ENCODE measurements at regions not wholly inside any gene's neighbourhood (a gene's known extent, or its start where the extent isn't known, plus 50 kb on each side); places are given as distances from the start of the nearest gene placed in this dataset.

DNA sequence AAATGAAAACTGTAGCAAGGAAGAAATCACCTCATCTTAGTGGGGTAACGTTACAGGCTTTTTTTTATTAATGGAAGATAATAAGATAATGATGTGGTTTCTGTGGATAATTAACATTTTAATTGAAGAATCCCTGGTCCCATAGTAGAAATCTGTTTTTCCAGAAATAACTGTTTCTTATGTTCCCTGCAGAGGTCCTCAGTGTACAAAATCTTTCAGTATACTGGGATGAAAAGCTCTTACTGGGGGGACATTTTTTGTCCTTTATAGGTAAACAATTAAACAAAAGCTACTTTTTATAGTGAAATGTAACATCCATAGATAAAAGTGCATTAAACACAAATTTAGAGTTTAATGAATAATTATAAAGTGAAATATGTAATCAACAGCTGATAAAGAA lies 312.2 kb downstream of the ATXN7L3B start:
- in situ Hi-C loops (cut with MboI; ENCODE audit: low pct_unique_long_range_greater_than_20kb in 2 of 9, low sequenced_read_pairs in 9 of 9, unreplicated experiment in 9 of 9) = no loop called here
- H3K4me3 ChIP-seq = no peak overlapping the region
- no peak overlapping the region for H3K27ac ChIP-seq
- no peaks in the 10 kb centered on the region for H3K4me1 ChIP-seq (replicated peaks in 1 of 2)
- peak in 2 of 8 experiments; percentile 22 to 36 for ATAC-seq (replicated peaks in 6 of 8)
- WGBS, 10 experiments = 0 to 100% (median 8%) methylated on average over 1 of the region's 1 CpG; no CpG with 5 or more reads in 5 of the 10 experiments

DNA sequence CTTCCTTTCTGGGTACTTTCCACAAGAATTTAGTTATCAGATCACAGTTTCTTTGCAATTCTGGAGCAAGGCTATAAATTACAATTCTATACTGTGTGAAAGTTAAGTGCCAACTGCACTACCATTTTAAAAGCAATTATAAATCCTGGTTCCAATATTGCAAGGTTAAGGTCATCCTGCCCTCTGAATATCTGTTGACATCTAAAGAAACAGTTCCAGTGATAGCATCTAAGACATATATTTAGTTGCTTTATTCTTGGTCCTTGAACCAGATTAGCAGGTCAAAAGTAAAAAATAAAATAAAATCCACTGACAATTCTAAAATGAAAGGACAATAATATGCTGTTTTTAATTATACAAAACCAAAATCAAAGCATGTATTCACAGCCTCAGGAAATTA lies 334.2 kb downstream of the ATXN7L3B start:
- in situ Hi-C loops (cut with MboI; ENCODE audit: low pct_unique_long_range_greater_than_20kb in 2 of 9, low sequenced_read_pairs in 9 of 9, unreplicated experiment in 9 of 9) = no loop called here
- H3K4me3 ChIP-seq = no peak overlapping the region
- ATAC-seq (replicated peaks in 6 of 8) = no peak

DNA sequence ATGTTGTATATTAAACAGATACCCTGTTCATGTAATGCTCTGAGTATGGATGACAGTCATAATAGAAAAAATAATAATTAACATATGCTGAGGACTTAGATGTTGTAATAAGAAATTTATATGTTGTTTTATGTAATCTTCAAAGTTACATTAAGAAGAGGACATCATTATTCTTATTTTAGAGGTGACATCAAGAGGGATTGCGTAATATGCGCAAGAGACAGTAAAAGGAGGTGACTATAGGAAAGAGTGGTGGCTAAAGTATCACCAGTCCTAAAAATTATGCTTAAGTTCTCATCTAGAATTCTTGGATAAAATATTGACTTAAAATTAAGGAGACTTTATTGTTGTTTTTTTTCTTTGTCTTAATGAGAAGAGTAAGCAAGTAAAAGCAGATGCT lies 323.9 kb downstream of the KCNC2 start:
- Histone ChIP-seq H3K4me3 (no peak overlapping the region), H3K27ac (no peak overlapping the region), H3K4me1 (replicated peaks in 1 of 2) (peaks cover 0 to 5% of the 10 kb centered on the region in 2 donors)
- ATAC-seq (replicated peaks in 6 of 8) = no peak
- WGBS, 10 experiments = 46 to 100% (median 80%) methylated on average over 1 to 2 of the region's 2 CpGs; no CpG with 5 or more reads in 1 of the 10 experiments
- in situ Hi-C loops (cut with MboI; ENCODE audit: low pct_unique_long_range_greater_than_20kb in 2 of 9, low sequenced_read_pairs in 9 of 9, unreplicated experiment in 9 of 9) = no loop called here

More for the DNA sequence above, 334.2 kb downstream of the ATXN7L3B start:
- H3K4me1 ChIP-seq (replicated peaks in 1 of 2) = peaks cover 0 to 12% of the 10 kb centered on the region in 2 donors
- no peak overlapping the region for H3K27ac ChIP-seq

DNA sequence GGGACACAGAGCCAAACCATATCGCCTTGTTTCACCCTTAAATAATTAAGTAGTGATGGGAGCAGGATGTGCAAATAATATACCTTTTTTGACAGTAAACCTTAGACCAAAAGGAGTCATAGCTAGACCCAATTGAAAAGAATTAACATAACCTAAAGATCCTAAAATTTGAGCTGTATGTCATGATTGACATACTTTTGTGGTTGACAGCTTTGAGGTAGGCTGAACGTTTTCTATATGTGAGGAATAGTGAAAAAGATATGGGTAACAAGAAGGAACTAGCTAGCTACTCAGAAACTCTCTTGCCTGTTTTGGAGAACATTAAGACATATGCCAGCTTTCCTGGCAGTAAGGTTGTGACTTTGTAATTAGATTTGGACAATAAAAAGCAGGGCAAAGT lies 320.6 kb downstream of the KCNC2 start:
- WGBS, 10 experiments = 0 to 100% (median 67%) methylated on average over 1 to 2 of the region's 2 CpGs; no CpG with 5 or more reads in 3 of the 10 experiments
- in situ Hi-C loops (cut with MboI; ENCODE audit: low pct_unique_long_range_greater_than_20kb in 2 of 9, low sequenced_read_pairs in 9 of 9, unreplicated experiment in 9 of 9) = no loop called here
- ATAC-seq (replicated peaks in 6 of 8) = no peak
- H3K4me3 ChIP-seq = no peak overlapping the region
- H3K27ac ChIP-seq = no peak overlapping the region
- peaks cover 0 to 5% of the 10 kb centered on the region in 2 donors for H3K4me1 ChIP-seq (replicated peaks in 1 of 2)

DNA sequence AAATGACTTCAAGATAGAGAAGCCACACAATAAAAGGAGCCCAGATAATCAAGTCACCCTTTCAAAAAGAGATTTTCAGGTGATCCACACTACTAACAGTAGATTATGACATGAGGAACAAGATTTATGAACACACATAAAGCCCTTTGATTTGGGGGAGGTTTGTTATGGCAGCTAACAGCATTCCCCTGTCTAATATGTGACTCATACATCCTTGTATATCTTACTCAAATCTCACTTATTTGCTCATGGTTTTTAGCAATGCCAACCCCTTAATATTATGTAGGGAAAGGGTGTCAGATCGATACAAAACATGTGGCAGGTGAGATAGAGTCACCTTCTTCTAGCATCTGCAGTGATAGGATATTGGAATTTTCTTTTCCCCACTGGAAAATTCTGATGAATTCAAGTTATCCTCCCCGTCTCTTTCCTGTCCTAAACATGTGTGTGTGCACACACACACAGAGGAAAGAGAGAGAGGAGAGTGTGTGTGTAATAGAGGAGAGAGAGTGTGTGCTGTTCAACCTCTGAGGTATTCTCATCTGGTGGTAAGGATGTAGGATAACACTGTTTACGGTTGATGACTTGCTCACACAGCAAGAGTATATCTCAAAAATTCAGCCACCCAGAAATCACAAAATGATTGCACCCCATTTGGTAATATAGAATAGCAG lies 319.9 kb downstream of the KCNC2 start:
- no peak overlapping the region for H3K4me3 ChIP-seq
- H3K4me1 ChIP-seq (replicated peaks in 1 of 2) = peaks cover 0 to 5% of the 10 kb centered on the region in 2 donors
- no peak overlapping the region for H3K27ac ChIP-seq
- in situ Hi-C loops (cut with MboI; ENCODE audit: low pct_unique_long_range_greater_than_20kb in 2 of 9, low sequenced_read_pairs in 9 of 9, unreplicated experiment in 9 of 9) = no loop called here
- 0 to 100% (median 85%) methylated on average over 1 to 3 of the region's 3 CpGs; no CpG with 5 or more reads in 3 of the 10 experiments for WGBS, 10 experiments
- peak; percentile 13 to 85 (median 80) for ATAC-seq (replicated peaks in 6 of 8)

DNA sequence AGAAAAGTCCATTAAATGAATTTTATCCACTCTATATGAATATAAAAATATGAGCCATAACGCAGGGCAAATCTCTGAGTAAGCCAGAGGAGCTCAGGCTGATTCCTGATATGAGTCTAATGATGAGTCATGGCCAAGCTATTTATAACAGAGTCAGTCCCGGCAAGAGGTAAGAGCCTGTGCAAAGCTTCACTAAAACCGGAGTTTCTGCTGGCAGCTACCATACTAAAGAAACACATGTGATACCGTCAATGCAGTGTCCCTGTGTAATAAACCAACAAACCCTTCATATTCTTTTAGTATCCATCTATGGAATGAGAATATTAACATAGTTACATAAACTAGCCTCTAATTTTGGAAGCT lies 319.4 kb downstream of the KCNC2 start:
- Histone ChIP-seq H3K4me3 (no peak overlapping the region), H3K27ac (no peak overlapping the region), H3K4me1 (replicated peaks in 1 of 2) (peaks cover 0 to 5% of the 10 kb centered on the region in 2 donors)
- WGBS, 10 experiments = 5 to 69% (median 50%) methylated on average over 1 to 4 of the region's 4 CpGs; no CpG with 5 or more reads in 1 of the 10 experiments
- ATAC-seq (replicated peaks in 6 of 8) = peak; percentile 73 to 100 (median 99)
- in situ Hi-C loops (cut with MboI; ENCODE audit: low pct_unique_long_range_greater_than_20kb in 2 of 9, low sequenced_read_pairs in 9 of 9, unreplicated experiment in 9 of 9) = no loop called here

DNA sequence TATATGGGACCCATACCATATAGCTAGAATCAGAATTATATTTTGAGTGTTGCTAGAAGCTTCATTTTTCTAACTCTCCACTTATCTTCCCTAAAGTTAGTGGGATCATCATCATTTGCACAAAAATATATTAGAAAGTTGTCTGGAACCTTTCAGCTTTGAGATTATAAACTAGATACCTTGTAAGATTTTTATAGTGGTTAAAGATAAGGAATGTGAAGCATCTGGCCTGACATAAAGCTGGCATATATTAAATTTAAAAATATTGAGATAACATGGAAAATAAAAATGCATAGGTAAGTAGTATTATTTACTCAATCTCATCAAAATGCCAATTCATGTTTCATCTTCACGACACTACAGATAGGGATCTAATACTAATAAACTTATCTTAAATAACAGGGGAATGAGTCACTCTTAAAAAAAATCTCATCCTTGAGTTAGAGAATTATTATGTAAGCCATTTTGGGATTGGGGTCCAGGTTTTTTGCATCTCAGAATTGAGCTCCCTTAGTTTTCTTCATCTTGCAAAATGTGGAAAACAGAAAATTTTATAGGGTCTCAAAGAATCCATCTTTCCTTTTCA lies 318.5 kb downstream of the KCNC2 start:
- in situ Hi-C loops (cut with MboI; ENCODE audit: low pct_unique_long_range_greater_than_20kb in 2 of 9, low sequenced_read_pairs in 9 of 9, unreplicated experiment in 9 of 9) = no loop called here
- peaks cover 0 to 5% of the 10 kb centered on the region in 2 donors for H3K4me1 ChIP-seq (replicated peaks in 1 of 2)
- ATAC-seq (replicated peaks in 6 of 8) = no peak
- no peak overlapping the region for H3K27ac ChIP-seq
- whole genome bisulfite sequencing, 10 experiments = 50 to 100% (median 82%) methylated on average over 1 of the region's 1 CpG
- H3K4me3 ChIP-seq = no peak overlapping the region

DNA sequence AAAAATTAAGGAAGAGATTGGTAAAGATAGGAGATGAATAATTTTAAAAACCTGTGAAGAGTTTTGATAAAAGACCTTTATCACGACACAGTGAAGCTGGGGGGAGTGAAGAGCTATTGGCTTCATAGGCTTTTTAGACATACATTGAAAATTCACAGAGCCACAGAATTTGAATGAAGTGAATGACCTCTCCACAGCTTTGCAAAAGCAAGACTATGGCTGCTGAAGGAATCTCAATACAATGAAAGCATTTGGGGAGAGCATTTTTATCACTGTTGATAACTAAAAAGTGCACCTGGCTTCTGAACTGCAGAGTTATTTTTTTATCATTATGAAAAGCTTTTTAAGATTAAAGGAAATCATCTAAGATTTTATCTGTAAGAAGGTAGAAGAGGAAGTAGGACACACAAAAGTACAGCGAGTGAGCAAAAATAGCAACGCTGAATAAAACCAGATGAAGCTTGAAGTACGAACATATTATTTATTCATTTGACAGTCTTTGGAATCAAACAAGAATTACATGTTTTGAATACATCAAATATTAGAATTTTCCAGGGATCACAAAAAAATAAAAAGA lies 317.5 kb downstream of the KCNC2 start:
- in situ Hi-C loops (cut with MboI; ENCODE audit: low pct_unique_long_range_greater_than_20kb in 2 of 9, low sequenced_read_pairs in 9 of 9, unreplicated experiment in 9 of 9) = no loop called here
- Histone ChIP-seq H3K4me1 (replicated peaks in 1 of 2) (peaks cover 0 to 5% of the 10 kb centered on the region in 2 donors), H3K4me3 (no peak overlapping the region), H3K27ac (no peak overlapping the region)
- 30 to 83% (median 59%) methylated on average over 1 to 4 of the region's 4 CpGs for WGBS, 10 experiments
- ATAC-seq (replicated peaks in 6 of 8) = no peak

DNA sequence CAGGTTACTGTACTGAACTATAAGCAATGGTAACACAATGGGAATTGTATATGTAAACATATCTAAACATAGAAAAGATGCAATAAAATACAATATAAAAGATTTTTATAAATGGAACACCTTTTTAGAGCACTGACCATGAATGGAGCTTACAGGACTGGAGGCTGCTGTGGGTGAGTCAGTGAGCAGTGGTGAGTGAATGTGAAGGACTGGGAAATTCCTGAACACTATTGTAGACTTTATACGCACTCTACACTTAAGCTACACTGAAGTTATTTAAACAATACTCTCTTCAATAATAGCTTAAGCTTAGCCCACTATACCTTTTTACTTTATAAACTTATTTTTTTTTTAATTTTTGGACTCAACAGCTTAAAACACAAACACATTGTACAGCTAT lies 313.5 kb downstream of the KCNC2 start:
- Histone ChIP-seq H3K4me3 (no peak overlapping the region), H3K27ac (no peak overlapping the region), H3K4me1 (replicated peaks in 1 of 2) (no peaks in the 10 kb centered on the region)
- ATAC-seq (replicated peaks in 6 of 8) = no peak
- in situ Hi-C loops (cut with MboI; ENCODE audit: low pct_unique_long_range_greater_than_20kb in 2 of 9, low sequenced_read_pairs in 9 of 9, unreplicated experiment in 9 of 9) = no loop called here
- WGBS, 10 experiments = 78 to 100% (median 90%) methylated on average over 1 of the region's 1 CpG; no CpG with 5 or more reads in 4 of the 10 experiments

DNA sequence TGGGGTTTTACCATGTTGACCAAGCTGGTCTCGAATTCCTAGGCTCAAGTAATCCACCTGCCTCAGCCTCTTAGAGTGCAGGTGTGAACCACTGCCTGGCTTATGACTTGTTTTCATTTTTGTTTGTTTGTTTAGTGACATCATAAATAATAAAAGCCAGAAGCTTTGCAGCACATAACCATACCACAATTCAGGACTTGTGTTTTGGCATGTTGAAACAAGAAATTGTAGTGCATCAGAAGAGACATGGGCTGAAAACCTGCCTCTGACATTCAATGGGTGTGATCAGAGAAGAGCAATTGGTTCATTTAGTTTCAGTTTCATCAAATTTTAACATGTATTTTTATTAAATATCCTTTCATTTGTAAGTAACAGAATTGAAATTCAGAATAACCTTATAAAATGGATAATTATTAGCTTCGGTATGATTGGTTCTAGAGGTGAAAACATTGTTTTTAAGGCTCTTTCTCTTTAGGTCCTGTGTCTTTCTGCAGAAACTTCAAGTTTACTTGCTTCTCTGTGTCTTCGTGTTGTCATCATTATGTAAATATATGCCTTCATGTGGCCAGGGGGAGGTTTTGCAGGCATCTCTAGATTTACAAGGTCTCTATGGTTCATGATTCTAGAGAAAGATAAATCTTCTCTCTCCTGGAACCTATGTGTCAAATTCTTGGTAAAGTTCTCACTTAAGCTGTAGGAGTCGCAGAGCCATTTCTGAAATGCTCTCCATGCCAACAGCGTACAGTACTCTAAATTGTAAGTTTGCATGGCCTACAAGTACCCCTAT lies 312.0 kb downstream of the KCNC2 start:
- Histone ChIP-seq H3K4me3 (no peak overlapping the region), H3K27ac (no peak overlapping the region), H3K4me1 (replicated peaks in 1 of 2) (no peaks in the 10 kb centered on the region)
- ATAC-seq (replicated peaks in 6 of 8) = peak in 2 of 8 experiments; percentile 26 to 37
- WGBS, 10 experiments = 27 to 100% (median 81%) methylated on average over 1 to 5 of the region's 5 CpGs
- in situ Hi-C loops (cut with MboI; ENCODE audit: low pct_unique_long_range_greater_than_20kb in 2 of 9, low sequenced_read_pairs in 9 of 9, unreplicated experiment in 9 of 9) = no loop called here

DNA sequence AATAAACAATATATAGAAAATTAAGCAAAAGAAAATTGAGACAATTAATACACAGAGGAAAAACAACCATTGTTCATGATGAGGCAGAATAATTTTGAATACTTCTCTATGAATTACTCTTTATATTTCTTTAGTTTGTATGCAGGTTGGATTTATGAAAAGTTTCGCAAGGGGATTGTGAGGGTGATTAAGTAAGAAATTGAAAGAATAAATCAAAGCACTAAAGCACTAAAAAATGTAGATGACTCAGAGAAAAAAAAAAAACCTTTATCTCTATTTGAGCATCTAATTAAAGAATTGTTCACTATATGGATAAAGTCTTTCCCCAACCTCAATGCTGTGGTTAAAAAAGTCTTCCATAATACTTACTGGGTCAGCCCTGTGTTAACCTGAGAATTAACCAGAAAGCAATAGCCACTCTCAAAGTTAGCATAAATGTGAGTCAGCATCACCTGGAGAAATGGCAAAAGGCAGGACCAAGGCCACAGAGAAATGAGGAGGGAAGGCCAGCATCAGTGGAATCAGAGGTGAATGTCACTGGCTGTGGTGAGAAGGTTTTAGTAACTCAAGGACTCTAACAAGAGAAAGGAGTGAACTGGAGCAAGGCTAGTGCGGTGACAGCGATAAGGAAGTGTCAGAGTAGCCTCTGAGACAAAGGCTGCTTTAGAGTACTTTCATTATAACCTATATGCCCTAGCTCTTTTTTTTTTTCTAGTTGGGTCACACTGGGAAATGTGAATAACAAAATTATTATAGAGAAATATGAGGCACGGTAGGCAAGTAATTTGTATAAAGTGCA lies 310.4 kb downstream of the KCNC2 start:
- Histone ChIP-seq H3K4me1 (replicated peaks in 1 of 2) (no peaks in the 10 kb centered on the region), H3K27ac (no peak overlapping the region), H3K4me3 (no peak overlapping the region)
- ATAC-seq (replicated peaks in 6 of 8) = no peak
- WGBS, 10 experiments = 63 to 100% (median 89%) methylated on average over 1 to 4 of the region's 4 CpGs
- in situ Hi-C loops (cut with MboI; ENCODE audit: low pct_unique_long_range_greater_than_20kb in 2 of 9, low sequenced_read_pairs in 9 of 9, unreplicated experiment in 9 of 9) = no loop called here

DNA sequence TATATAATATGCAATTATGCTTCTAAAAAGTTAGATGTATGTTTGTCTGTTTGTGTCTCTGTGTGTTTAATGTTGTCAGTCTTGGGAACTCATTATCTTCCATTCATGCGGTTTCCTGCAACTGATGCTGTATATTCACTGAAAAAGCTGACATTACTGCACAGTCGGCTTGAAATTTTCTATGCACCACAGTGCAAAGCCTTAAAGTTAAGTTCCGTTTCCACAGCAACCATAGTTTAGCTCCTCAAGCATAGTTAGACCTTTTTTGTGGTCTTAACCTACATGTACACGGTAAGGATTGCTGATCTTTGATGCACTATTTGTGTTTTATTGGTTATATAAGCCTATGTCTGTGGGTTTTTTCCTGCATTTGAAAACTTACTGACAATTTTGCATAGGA lies 309.4 kb downstream of the KCNC2 start:
- no peak for ATAC-seq (replicated peaks in 6 of 8)
- no peaks in the 10 kb centered on the region for H3K4me1 ChIP-seq (replicated peaks in 1 of 2)
- no peak overlapping the region for H3K4me3 ChIP-seq
- WGBS, 10 experiments = 25 to 97% (median 80%) methylated on average over 1 to 4 of the region's 4 CpGs; no CpG with 5 or more reads in 1 of the 10 experiments
- in situ Hi-C loops (cut with MboI; ENCODE audit: low pct_unique_long_range_greater_than_20kb in 2 of 9, low sequenced_read_pairs in 9 of 9, unreplicated experiment in 9 of 9) = no loop called here
- no peak overlapping the region for H3K27ac ChIP-seq

Data from motor neuron (in vitro differentiated cells).